IPS DF 4.7 (cell line): ENCODE measurements at regions not wholly inside any gene's neighbourhood (a gene's known extent, or its start where the extent isn't known, plus 50 kb on each side); places are given as distances from the start of the nearest gene placed in this dataset.
"Not testable (repeated sequence)": the region's sequence is repeated elsewhere in the genome, so short reads cannot be mapped to it uniquely, and the experiment has no call there.

Experiments used
- DNase-seq: peaks from one replicate; pipeline ENCODE4 v3.0.0-alpha.2; 2013; ENCODE audit warnings: low spot score; ENCODE audit errors: extremely low read depth

- no peak for DNase-seq
Measured at GRCh38 chr5:108696951-108697715, 50.6 kb upstream of the FER start.

- no peak for DNase-seq
Measured at GRCh38 chr5:108696407-108696806, 51.3 kb upstream of the FER start.

GRCh38 chr5:108688485-108688884 is 59.2 kb upstream of the FER start:
- DNase-seq, result no peak

GRCh38 chr5:108687595-108688200 is 60.0 kb upstream of the FER start:
- no peak for DNase-seq

- no peak for DNase-seq
Measured at GRCh38 chr5:108686676-108687075, 61.0 kb upstream of the FER start.

GRCh38 chr5:108685448-108686216 is 62.1 kb upstream of the FER start:
- DNase-seq, result not testable (repeated sequence)

GRCh38 chr5:108681079-108681921 is 66.4 kb upstream of the FER start:
- peak; percentile 46 for DNase-seq

- DNase-seq, result no peak
Measured at GRCh38 chr5:108678091-108678490, 69.6 kb upstream of the FER start.

GRCh38 chr5:108675736-108676135 is 72.0 kb upstream of the FER start:
- no peak for DNase-seq

GRCh38 chr5:108672639-108673038 is 75.1 kb upstream of the FER start:
- DNase-seq, result no peak

- no peak for DNase-seq
Measured at GRCh38 chr5:108670591-108671289, 77.0 kb upstream of the FER start.

- no peak for DNase-seq
Measured at GRCh38 chr5:108669462-108669861, 78.2 kb upstream of the FER start.

- no peak for DNase-seq
Measured at GRCh38 chr5:108661590-108662219, 86.0 kb upstream of the FER start.

GRCh38 chr5:108661024-108661423 is 86.7 kb upstream of the FER start:
- no peak for DNase-seq

- DNase-seq, result no peak
Measured at GRCh38 chr5:108660291-108660690, 87.4 kb upstream of the FER start.

- DNase-seq, result no peak
Measured at GRCh38 chr5:108659531-108659930, 88.2 kb upstream of the FER start.

- DNase-seq, result no peak
Measured at GRCh38 chr5:108655750-108656450, 91.8 kb upstream of the FER start.

GRCh38 chr5:108654051-108654450 is 93.6 kb upstream of the FER start:
- DNase-seq, result no peak

GRCh38 chr5:108653201-108653600 is 94.5 kb upstream of the FER start:
- DNase-seq, result no peak

- DNase-seq, result no peak
Measured at GRCh38 chr5:108650997-108651396, 96.7 kb upstream of the FER start.
